Loucy (cell line): ENCODE measurements at regions not wholly inside any gene's neighbourhood (a gene's known extent, or its start where the extent isn't known, plus 50 kb on each side); places are given as distances from the start of the nearest gene placed in this dataset.

ENCODE experiments used
- CTCF ChIP-seq: fragments of 200-600 bp; sonication (generic); conservative IDR thresholded peaks from 2 replicates; pipeline ENCODE4 v1.5.1; 2014; ENCODE audit warnings: mild to moderate bottlenecking, antibody characterized with exemption, low read length
- EZH2phosphoT487 ChIP-seq: fragments of 200-600 bp; IDR thresholded peaks from 2 replicates; pipeline ENCODE4 v1.6.1; 2018; ENCODE audit warnings: antibody characterized with exemption, mild to moderate bottlenecking, moderate library complexity, borderline replicate concordance

GRCh38 chr4:52260514-52261210, 209.6 kb downstream of the SPATA18 start:
- TF ChIP-seq CTCF: no peak
- TF ChIP-seq EZH2phosphoT487: no peak
